NCI-H2081 treated with DMSO at 0.1 percent for 48 hours (cell line): ENCODE measurements at regions not wholly inside any gene's neighbourhood (a gene's known extent, or its start where the extent isn't known, plus 50 kb on each side); places are given as distances from the start of the nearest gene placed in this dataset.

Experiments
- DNase-seq: peaks from one replicate; lab custom pipeline; 2025; lab: John Stamatoyannopoulos, UW

DNA sequence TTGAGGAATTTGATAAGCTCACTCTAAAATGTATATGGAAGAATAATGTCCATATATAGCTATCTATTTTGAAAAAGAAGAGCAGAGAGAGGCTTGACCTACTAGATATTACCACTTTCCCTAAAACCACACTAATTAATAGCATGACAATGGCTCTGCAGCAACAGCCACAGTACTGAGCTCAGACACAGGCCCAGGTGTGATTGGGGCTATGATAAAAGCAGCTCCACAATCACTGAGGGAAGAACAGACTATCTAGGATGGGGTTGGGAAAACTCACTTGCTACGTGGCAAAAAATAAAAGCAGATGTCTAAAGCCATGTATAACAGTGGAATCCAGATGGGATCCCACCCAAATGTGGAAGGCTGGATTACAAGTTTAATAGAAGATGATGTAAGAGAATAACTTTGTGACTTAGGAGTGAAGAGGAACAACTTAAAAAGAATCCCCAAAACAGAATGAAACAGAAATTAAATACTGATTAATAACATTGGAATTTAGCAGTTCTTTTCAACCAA is 80.8 kb upstream of the RAB4A start:
- no peak for DNase-seq

DNA sequence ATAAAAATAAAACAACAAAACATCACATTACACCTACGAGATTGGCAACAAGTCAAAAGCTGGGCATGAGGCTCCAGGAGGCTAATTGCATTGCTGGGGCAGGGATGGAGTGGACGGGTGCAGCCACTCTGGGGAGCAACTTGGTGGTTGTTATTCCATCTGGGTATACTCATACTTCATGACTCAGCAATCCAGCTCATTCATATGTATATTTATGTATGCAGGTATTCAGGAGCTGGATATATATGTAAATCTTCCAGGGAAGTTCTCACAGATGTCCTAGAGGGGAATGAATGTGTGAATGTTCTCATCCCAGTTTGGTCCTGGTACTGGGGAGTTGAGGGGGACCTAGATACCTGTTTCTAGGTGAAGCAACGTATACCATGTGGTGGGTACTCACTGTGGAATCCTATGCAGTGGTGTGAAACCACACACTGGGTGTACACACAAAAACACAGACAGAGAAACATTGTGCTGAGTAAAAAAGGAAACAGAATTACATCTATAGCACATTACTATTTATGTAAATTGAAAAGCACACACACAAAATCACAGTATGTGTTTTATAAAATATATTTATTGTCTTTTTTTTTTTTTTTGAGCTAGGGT is 79.7 kb upstream of the RAB4A start:
- DNase-seq, result no peak

DNA sequence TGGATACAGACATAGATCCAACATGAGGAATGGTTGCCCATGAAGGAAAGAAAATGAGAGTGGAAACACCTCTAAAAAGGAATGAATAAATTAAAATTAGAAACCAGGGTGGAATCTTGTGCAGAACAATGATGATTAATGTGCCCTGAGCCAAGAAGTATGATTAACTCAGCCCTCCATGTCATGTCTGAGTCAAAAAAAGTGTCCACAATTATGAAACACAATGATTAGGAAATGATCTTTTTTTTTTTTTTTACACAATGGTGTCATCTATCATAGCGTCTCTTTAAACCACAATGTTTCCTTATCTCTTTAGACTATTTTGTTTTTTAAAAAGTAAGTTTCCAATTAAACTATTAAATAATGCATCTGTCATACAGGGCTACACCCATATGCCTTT is 78.9 kb upstream of the RAB4A start:
- DNase-seq, result no peak

DNA sequence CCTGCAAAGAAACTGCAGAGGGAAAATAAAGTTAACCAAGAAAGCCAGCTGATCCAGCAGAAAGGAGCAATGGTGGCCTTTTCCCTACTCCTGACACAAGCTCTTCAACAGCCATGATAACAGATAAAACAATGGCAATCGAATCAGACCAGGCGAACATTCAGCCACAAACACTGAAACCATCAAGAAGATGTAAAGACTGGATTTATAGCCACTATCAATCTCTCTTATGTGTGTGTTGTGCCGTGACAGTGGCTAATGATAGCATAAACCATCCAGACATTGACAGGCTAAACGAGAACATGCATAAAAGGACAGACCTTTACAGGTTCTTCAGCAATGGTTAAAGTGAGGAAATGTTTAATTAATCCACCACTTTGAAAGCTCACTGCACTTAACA is 78.1 kb upstream of the RAB4A start:
- no peak for DNase-seq

DNA sequence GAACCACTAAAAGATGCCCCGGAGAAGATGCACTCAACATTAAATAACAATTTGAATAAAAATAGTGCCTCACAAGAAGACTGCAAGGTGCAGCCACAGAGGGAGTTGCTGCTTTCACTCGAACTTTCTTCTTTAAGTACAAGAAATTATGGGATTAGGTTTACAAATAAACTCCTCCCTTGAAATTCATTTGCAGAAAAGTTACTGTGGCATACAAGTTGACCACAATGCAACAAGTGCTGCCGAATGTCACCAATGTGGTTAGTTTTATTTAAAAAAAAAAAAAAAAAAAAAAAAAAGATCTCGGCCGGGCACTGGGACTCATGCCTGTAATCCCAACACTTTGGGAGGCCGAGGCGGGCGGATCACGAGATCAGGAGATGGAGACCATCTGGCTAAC is 76.8 kb upstream of the RAB4A start:
- DNase-seq, result no peak

DNA sequence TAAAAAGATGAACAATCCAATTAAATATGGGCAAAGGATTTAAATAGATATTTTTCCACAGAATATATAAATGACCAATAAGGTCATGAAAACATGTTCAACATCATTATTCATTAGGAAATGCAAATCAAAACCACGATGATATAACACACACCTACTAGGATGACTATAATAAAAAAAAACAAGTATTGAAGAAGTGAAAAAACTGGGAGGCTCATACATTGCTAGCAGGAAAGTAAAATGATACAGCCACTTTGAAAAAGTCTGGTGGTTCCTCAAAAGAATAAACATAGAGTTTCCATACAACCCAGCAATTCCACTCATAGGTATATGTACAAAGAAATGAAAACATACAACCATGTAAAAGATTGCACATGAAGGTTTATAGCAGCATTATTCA is 75.7 kb upstream of the RAB4A start:
- DNase-seq, result no peak

DNA sequence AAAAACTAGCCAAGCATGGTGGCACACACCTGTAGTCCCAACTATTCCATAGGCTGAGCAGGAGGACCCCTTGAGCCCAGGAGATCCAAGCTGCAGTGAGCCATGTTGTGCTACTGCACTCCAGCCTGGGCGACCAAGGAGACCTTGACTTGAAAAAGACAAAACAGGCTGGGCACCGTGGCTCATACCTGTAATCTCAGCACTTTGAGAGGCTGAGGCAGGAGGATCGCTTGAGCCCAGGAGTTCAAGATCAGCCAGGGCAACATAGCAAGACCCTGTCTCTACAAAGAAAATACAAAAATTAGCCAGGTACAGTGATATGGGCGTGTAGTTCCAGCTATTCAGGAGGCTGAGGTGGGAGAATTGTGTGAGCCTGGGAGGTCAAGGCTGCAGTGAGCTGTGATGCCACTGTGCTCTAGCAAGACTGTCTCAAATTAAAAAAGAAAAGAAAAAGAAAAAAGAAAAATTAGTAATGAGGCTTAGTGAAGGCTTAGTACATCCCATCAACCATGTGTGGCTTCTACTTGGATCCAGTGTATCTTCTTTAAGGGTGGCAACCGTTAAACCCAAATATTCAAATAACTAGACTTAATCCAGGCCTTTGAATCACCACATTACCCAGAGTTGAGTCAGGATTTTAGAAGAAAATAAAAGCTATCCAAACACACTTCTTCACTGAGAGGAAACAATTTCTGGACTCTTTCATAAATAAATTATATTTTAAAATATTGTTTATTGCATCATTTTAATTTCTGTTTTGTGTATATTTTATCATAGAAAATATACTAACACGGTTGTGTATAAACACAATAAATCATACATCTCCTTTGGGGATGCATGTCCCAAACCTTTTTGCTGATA is 74.3 kb upstream of the RAB4A start:
- no peak for DNase-seq

DNA sequence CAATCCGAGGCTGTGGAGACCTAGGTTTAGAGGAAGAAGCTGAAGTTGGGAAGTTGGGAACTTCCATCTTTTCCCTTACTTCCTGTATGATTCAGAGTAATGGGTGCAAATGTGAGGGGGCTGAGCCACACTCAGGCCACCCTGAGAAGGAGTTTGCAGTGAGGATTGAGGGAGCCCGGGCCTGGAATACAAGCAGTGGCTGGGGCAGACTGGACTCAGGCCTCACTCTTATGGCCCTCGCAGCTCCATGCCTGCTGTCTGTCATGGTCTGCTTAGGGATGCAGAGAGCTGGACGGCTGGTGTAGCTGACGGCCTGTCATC is 73.7 kb upstream of the RAB4A start:
- DNase-seq, result no peak

DNA sequence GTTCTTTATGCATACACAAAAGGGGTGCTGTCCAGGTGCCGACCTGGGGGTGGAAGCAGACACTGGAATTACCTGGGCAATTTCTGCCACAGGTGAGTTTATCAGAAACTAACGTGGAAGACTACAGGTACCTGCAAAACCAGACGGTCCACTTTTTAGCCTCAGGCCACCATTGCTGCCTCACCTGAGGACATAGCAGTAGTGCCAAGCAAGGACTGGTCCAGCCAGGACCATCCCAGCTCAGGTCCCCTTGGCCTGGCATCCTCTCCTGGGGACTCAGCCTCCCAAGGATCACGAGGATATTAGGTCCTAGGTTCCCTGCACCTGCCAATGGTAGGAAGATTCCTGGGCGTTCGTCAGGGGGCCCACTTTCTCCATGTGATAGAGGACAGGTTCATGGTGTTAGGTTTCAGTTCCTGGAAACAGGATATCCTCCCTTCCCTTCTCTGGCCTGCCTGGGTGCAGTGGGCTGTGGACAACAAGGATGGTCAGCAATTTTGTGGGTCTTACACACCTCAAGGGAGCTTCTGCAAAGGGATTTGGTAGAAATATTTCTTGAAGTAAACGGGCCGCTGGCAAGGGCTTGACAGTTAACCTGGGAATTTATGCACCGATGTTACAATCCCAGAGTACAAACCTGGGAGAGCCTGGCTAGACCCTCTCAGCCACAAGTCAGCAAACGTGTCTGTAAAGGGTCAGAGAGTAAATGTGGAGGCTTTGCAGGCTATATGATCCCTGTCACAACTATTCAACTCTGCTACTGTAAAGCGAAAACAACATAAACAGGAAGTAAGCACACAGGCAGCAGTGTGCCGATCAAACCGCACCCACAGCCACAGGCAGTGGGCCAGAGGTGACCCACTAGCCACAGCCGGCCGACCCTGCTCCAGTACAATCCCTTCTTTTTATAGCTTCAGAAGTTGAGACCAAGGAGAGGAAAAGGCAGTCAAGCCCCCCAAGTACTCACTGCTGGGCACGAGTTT is 71.4 kb upstream of the RAB4A start:
- no peak for DNase-seq

DNA sequence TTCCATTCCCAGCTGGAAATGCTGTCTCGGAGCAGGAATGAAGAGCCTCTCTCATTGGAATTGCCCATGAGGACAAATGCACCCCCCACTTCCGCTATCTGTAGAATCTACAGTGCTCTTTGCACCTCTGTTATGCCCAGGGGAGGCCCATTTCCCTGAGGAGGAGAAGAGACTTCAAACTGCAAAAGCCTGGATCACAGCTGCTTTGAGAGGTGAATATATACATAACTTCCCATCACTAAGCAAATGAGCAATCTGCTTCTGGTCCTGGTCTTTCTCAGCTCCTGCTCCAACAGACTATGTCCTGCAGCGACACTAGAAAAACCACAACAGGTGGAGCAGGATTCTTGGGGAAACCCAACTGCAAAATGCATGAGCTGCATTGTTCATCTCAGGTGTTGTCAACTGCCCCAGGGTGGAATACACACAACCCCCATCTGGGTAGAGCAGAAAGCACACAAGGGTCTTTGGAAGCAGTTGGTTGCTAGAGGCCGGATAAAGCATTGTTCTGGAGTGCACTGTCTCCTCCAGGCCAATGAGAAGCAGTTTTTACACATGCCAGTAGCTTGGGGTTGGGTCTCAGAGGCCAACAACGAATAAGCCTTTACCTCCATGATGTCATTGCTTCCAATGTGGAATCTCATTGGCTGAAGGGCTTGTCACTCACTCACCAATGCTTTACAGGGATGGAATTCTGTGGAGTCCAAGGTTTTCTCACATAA is 67.7 kb upstream of the RAB4A start:
- no peak for DNase-seq

DNA sequence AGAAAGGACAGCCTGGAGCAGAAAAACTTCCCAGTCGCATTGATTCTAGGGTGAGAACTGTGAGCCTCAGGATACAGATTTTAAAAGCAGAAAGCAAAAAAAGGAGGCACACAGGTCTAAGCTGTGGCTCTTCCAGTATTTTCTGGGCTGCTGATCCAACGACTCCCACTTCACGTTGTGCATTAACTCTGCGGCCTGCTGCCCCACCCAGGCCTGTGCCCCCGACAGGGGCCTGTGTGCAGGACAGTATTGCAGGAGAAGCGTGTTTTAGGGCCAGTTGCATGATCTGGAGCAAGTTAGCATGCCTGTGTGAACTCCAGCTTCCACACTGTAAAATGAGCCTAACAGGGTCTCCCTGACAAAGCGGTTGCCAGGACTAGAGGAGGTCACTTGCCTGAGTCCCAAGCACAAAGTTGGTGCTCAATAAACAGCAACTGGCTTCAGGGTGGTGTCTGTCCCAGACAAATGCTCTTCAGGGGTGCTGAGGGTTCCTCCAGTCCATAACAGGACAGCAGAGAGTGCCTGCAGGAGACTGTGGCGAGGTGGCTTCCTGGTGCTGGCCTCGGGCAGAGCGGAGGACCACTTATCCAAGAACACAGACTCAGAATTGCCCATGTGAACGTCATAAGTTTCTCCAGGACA is 66.8 kb upstream of the RAB4A start:
- no peak for DNase-seq

DNA sequence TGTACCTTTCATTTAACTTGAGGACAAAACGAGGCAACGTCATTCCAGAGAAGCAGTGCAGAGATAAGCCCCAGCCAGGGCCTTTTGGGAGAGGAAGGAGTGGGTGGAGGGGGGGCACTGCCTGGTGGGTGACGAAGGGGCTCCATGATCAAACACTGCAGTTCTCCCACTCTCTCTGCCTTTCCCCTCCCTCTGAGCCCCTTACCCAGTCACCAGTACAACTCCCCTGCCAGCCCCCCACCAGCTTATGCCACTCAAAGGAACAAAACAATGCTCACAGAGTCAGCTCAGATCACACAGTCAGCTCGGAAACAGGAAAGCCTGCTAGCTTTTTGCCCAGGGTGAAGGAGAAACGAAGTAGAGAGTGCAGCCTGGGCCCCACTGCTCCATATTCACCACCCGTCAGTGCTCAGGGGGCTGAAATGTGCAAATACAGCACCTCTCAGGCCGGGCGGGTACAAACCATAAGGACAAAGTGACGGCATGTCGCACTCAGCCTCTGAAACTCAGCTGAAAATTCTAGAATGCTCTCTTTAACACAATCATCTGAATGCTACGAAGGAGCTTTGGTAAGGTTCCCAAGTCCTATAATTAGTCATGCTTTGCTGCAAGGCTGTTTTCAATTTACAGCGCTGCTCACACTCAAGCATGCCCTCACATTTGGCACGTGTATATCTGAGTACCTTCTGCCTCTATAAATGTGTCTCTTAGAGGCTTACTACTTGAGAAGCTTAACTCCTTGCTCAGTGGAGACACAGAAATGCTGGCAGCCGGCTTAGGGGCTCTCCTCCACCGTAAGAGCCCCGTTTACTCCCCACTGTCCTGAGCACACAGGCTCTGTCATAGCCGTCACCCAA is 65.8 kb upstream of the RAB4A start:
- DNase-seq, result no peak

DNA sequence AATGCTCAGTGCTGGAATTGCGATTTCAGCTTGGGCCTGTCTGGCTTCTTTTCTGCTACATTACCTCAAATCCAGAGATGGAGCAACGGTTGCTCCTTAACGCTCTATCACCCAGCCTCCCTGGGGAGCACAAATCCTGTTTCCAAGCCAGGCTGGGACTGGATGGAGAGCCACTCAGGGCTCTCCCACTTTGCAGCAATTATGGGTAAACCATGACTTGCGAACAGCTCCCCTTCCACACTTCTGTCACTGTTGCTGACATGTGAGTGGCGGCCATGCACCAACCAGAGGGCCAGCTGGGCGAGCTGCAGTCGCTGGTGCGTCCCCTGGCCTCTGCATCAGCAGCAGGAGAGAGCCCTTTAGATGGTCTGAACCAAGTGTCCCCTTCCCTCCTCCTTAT is 65.1 kb upstream of the RAB4A start:
- no peak for DNase-seq

DNA sequence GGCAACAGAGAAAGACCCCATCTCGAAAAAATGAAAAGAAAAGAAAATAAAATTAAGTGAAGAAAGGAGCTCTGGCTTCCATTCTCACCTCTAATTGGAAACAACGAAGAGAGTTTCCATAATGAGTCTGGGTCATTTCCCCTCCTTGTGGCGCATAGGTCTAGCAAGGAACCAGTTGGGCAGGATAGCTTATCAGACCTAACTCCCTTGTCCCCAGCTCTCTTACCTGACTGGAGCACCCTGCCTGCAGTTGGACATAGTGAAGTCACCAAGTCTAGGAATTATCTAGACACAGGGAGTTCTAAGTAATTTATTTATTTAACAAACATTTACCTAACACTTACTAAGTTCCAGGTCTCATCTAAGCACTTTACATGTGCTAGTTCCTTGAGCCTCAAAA is 63.0 kb upstream of the RAB4A start:
- DNase-seq, result no peak

DNA sequence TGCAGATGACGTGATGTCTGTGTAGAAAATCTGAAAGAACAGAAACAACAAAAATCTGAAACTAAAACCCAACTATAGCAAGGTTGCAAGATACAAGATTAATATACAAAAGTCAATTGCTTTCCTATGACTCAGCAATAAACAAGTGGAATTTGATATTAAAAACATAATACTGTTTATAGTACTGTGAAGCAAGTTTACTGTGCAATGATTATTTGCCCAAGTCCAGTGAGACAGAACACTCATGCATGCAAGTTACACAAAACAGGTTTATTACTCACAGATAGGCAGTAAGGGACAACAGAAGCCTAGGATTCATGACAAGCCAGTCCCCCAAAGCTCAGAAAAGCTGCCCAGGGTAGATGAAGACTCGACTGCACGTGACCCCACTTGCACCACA is 62.4 kb upstream of the RAB4A start:
- DNase-seq, result no peak

DNA sequence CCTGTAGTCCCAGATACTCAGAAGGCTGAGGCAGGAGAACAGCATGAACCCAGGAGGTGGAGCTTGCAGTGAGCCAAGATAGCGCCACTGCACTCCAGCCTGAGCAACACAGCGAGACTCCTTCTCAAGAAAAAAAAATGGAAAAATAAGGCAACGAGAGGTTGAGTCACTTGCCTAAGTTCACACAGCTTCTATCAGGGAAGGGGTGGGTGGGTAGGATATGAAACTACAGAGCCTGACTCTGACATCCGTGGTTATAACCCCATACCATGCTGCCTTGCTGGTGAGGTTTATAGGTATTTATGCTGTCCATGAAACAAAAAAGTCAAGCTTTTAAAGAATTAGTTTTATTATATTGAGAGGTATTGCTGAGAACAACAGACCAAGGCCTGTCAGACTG is 61.5 kb upstream of the RAB4A start:
- no peak for DNase-seq

DNA sequence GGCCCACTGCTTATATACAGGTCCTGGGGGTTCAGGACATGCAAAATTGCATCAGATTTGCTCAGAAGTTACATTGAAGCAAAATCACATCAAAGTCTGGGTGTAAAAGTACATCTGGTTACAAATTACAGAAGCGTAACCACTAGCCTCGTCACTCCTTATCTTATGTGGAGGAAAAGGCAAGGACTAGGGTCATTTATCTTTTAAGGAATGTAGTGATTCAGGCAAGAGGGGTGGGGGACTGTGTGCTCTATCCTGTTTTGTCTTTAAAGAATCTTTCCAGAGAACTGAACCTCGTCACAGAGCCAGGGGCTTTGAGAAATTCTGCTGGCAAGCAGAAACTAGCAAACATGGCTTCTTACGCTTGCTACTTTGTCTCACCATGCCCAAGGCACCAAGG is 61.1 kb upstream of the RAB4A start:
- DNase-seq, result no peak

DNA sequence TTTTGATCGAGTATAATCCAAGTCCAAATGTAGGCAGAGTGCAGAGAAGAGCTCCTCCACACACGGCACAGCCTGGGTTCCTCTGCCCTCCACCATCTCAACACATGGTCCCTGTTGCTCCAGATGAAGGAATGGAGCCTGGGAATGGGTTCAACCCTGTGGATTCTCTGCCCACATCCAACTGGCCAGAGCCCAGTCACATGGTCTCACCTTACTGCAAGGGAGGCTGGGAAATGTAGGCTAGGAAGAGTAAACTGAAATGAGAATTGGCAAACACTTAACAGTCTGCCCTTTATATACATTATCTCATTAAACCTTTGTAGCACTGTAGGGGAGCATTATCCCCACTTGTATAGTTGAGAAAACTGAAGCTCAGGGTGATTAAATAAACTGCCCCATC is 60.1 kb upstream of the RAB4A start:
- DNase-seq, result no peak

DNA sequence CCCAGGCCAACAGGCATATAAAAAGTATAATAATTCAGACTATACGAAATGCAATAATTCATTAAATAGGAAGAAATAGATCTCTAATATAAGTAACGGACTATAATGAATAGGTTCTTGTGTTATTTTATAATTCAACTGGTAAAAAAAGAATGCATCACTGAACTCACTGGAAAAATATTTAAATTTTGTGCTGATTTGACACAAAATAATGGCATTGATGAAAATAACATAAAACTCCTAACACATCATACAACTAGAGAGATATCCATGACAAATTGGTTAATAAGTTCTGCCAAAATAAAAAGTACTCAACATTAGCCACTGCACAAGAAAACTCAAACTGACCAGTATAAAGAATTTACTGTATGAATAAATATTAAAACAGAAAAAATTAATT is 57.1 kb upstream of the RAB4A start:
- no peak for DNase-seq

DNA sequence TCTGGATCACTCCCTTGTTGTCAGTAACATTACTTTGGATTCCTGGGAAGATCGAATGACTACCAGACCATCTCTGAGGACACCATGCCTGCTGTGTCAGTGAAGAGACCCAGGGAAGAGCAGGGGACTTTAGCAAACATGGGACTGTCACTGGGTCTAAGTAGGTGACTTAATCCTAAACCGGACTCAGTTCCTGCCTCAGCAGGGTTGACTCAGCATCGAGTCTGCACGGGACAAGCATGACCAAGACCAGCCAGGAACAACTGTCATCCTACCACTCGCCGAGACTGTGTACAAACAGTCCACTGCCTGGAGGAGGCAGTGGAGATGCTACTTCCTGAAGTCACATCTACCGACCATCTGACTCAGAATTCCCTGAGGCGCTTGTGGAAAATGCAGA is 53.2 kb upstream of the RAB4A start:
- DNase-seq, result no peak

DNA sequence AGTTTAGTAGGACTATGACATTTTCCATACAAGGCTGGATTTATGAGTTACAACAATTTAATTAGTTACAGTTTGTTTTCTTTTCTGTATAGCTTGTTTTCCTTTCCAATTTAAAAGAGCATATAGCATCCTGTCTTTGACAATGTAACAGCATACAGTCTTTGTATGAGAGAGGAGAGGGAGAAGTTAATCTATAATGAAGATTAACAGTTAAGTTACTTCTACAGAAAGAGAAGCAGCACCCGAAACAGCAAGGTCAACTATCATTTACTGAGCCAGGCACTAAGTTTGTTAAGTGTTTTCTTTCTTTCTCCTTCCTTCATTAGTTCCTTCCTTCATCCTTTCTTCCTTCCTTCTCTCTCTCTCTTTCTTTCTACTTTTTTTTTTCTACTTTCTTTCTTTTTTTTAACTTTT is 52.3 kb upstream of the RAB4A start:
- no peak for DNase-seq
